SK-N-SH (cell line): ENCODE measurements at regions not wholly inside any gene's neighbourhood (a gene's known extent, or its start where the extent isn't known, plus 50 kb on each side); places are given as distances from the start of the nearest gene placed in this dataset.
A peak's percentile ranks its signal among the peaks of the same experiment; 100 is the strongest.

Experiments
- CTCF ChIA-PET: fragments of 300-600, 350-600 bp; formaldehyde crosslinking; extraction: SDS; loops from one replicate; lab custom pipeline; 2021; lab: Yijun Ruan, JAX
- POLR2A ChIA-PET: fragments of 350-600 bp; sonication (Branson Sonifier 250); formaldehyde crosslinking; extraction: SDS; loops from one replicate; lab custom pipeline; 2020; ENCODE audit warnings: antibody characterized with exemption, inconsistent platforms; lab: Yijun Ruan, JAX
- DNase-seq: peaks from one replicate; pipeline ENCODE4 v3.0.0; 2012
- H2AFZ ChIP-seq: fragments of 200-600 bp; sonication (generic); 2 replicates; pipeline ENCODE4 v1.8.1; 2016; ENCODE audit warnings: antibody characterized with exemption, mild to moderate bottlenecking, low read depth
- H3F3A ChIP-seq: fragments of 200-600 bp; sonication (generic); replicated peaks from 2 replicates; pipeline ENCODE3; 2016; ENCODE audit warnings: antibody characterized with exemption, mild to moderate bottlenecking; ENCODE audit not compliant: insufficient read depth
- H3K27ac ChIP-seq, 2 experiments: fragments of 200-500 bp in 1 of 2; fragments of 200-600 bp in 1 of 2; sonication (Bioruptor generic) in 1 of 2; sonication (generic), shearing (Covaris generic) in 1 of 2; 2 replicates each; pipeline versions ENCODE4 v1.5.1 to v1.6.1; 2014 to 2016; ENCODE audit warnings: low read depth in 2 of 2, inconsistent platforms in 1 of 2, low read length in 1 of 2, mild to moderate bottlenecking in 1 of 2, mixed read lengths in 1 of 2
- H3K27me3 ChIP-seq: fragments of 200-600 bp; sonication (generic), shearing (Covaris generic); 2 replicates; pipeline ENCODE4 v1.6.1; 2016; ENCODE audit warnings: mixed run types; ENCODE audit not compliant: insufficient read depth
- H3K36me3 ChIP-seq, 2 experiments: fragments of 200-500 bp in 1 of 2; fragments of 200-600 bp in 1 of 2; sonication (Bioruptor generic) in 1 of 2; sonication (generic) in 1 of 2; replicated peaks in 1 of 2; 2 replicates each; pipeline versions ENCODE3 to v1.5.1; 2014 to 2016; ENCODE audit warnings: low read length in 1 of 2, mild to moderate bottlenecking in 1 of 2; ENCODE audit not compliant: insufficient read depth in 2 of 2, control insufficient read depth in 1 of 2
- H3K4me1 ChIP-seq, 2 experiments: fragments of 200-500 bp in 1 of 2; fragments of 200-600 bp in 1 of 2; sonication (Bioruptor generic) in 1 of 2; sonication (generic), shearing (Covaris generic) in 1 of 2; 2 replicates each; pipeline versions ENCODE4 v1.5.1 to v1.6.1; 2014 to 2016; ENCODE audit warnings: low read depth in 1 of 2, low read length in 1 of 2, mixed run types in 1 of 2; ENCODE audit not compliant: insufficient read depth in 2 of 2, control insufficient read depth in 1 of 2
- H3K4me2 ChIP-seq: fragments of 200-600 bp; sonication (generic), shearing (Covaris generic); 2 replicates; pipeline ENCODE4 v1.6.1; 2017; ENCODE audit warnings: mixed run types
- H3K4me3 ChIP-seq, 2 experiments: fragments of 200-500 bp in 1 of 2; fragments of 200-600 bp in 1 of 2; sonication (Bioruptor generic) in 1 of 2; sonication (generic), shearing (Covaris generic) in 1 of 2; 2 replicates each; pipeline versions ENCODE4 v1.5.1 to v1.8.1; 2014 to 2016; ENCODE audit warnings: low read depth in 2 of 2, inconsistent platforms in 1 of 2, low read length in 1 of 2, mild to moderate bottlenecking in 1 of 2, mixed read lengths in 1 of 2, moderate library complexity in 1 of 2
- H3K79me2 ChIP-seq: fragments of 200-600 bp; sonication (generic); 2 replicates; pipeline ENCODE4 v1.8.1; 2017; ENCODE audit warnings: mild to moderate bottlenecking; ENCODE audit not compliant: insufficient read depth
- H3K9ac ChIP-seq: fragments of 200-600 bp; sonication (generic); 2 replicates; pipeline ENCODE4 v1.6.1; 2017; ENCODE audit warnings: mixed run types
- H3K9me2 ChIP-seq: fragments of 200-600 bp; sonication (generic); 2 replicates; pipeline ENCODE4 v1.6.1; 2017; ENCODE audit warnings: mixed run types
- H3K9me3 ChIP-seq: fragments of 200-600 bp; sonication (generic); 2 replicates; pipeline ENCODE4 v1.6.1; 2017; ENCODE audit warnings: mixed run types, mild to moderate bottlenecking, moderate library complexity
- H4K20me1 ChIP-seq: fragments of 200-600 bp; sonication (generic); 2 replicates; pipeline ENCODE4 v1.6.1; 2017; ENCODE audit warnings: mild to moderate bottlenecking, mixed run types; ENCODE audit not compliant: insufficient read depth
- FOXJ3 ChIP-seq: sonication (generic); formaldehyde crosslinking; IDR thresholded peaks from 2 replicates; pipeline ENCODE4 v1.5.1; 2020; ENCODE audit warnings: mild to moderate bottlenecking, missing genetic modification reagents
- MAX ChIP-seq: IDR thresholded peaks from 2 replicates; pipeline ENCODE4 v1.4.0; 2012; ENCODE audit warnings: low read depth
- MXI1 ChIP-seq: IDR thresholded peaks from 2 replicates; pipeline ENCODE4 v1.6.1; 2012; ENCODE audit warnings: mild to moderate bottlenecking, low read depth, low read length, improper control_type of control experiment
- NFIC ChIP-seq: IDR thresholded peaks from 2 replicates; pipeline ENCODE4 v1.4.0; 2012; ENCODE audit warnings: borderline replicate concordance
- REST ChIP-seq: IDR thresholded peaks from 2 replicates; pipeline ENCODE4 v1.6.1; 2012; ENCODE audit warnings: mild to moderate bottlenecking, low read depth, low read length, moderate library complexity
- SIN3A ChIP-seq: IDR thresholded peaks from 2 replicates; pipeline ENCODE4 v1.6.1; 2012; ENCODE audit warnings: low read depth, mild to moderate bottlenecking, low read length, moderate library complexity, borderline replicate concordance
- TEAD4 ChIP-seq: IDR thresholded peaks from 2 replicates; pipeline ENCODE4 v1.4.0; 2012; ENCODE audit warnings: mild to moderate bottlenecking, borderline replicate concordance; ENCODE audit not compliant: insufficient read depth
- ZBTB33 ChIP-seq: IDR thresholded peaks from 2 replicates; pipeline ENCODE4 v1.4.0; 2012; ENCODE audit warnings: low read depth, borderline replicate concordance
- WGBS: methylation state at CpG from one replicate; pipeline ENCODE4 v1.1.6; 2017; ENCODE audit warnings: low lambda C conversion rate; 5-methylcytosine and 5-hydroxymethylcytosine counted together

- H3F3A ChIP-seq: no peaks in the 10 kb centered on the region
- H4K20me1 ChIP-seq: no peaks in the 10 kb centered on the region
- no peak overlapping the region for H3K27ac ChIP-seq
- CTCF ChIA-PET: interaction anchor here (1.0 to 34.2 kb wide), 6 partner anchors 8 to 853 kb away, joined by 3 to 571 read pairs (median 4); no protein-coding TSS in a partner anchor
- no peaks in the 10 kb centered on the region for H3K79me2 ChIP-seq
- TF ChIP-seq TEAD4: no peak
- no peak for TF ChIP-seq MXI1
- no peak for TF ChIP-seq FOXJ3 (CRISPR knock-in tag)
- no peak for TF ChIP-seq ZBTB33
- TF ChIP-seq MAX: no peak
- TF ChIP-seq REST: no peak
- TF ChIP-seq SIN3A: no peak
- no peak for TF ChIP-seq NFIC
- DNase-seq: no peak
- H3K27me3 ChIP-seq: peaks cover 33% of the 10 kb centered on the region
- no peak overlapping the region for H3K9ac ChIP-seq
- 67% methylated on average over 9 of the region's 12 CpGs for WGBS
- no peaks in the 10 kb centered on the region for H3K36me3 ChIP-seq
- no peak overlapping the region for H3K4me3 ChIP-seq
- no peaks in the 10 kb centered on the region for H3K9me3 ChIP-seq
- no peak overlapping the region for H2AFZ ChIP-seq
- H3K4me2 ChIP-seq: no peak overlapping the region
- POLR2A ChIA-PET: interaction anchor here (0.6 kb wide), 1 partner anchor 15 kb away, joined by 3 read pairs; no protein-coding TSS in a partner anchor
- H3K9me2 ChIP-seq: no peaks in the 10 kb centered on the region
- peaks cover 0 to 12% of the 10 kb centered on the region in 2 experiments; a peak in 1 of 4 replicates for H3K4me1 ChIP-seq
Measured at GRCh38 chr17:79155701-79156100, 81.1 kb downstream of the ENGASE start.

GRCh38 chr17:79154951-79155585 is 80.4 kb downstream of the ENGASE start:
- TF ChIP-seq REST: no peak
- CTCF ChIA-PET: interaction anchor here (0.9 to 34.2 kb wide), 8 partner anchors 8 to 853 kb away, joined by 3 to 571 read pairs (median 3); no protein-coding TSS in a partner anchor
- 34% methylated on average over 26 of the region's 31 CpGs for WGBS
- Histone ChIP-seq H3K27me3 (peaks cover 31% of the 10 kb centered on the region), H3K9me2 (no peaks in the 10 kb centered on the region), H3K9ac (no peak overlapping the region), H3K4me2 (no peak overlapping the region), H3F3A (no peaks in the 10 kb centered on the region), H3K27ac (no peak overlapping the region), H4K20me1 (no peaks in the 10 kb centered on the region), H3K36me3 (no peaks in the 10 kb centered on the region), H3K9me3 (no peaks in the 10 kb centered on the region), H3K79me2 (no peaks in the 10 kb centered on the region), H2AFZ (no peak overlapping the region), H3K4me1 (peaks cover 0 to 11% of the 10 kb centered on the region in 2 experiments; a peak in 1 of 4 replicates), H3K4me3 (no peak overlapping the region)
- POLR2A ChIA-PET: interaction anchor here (0.6 kb wide), 1 partner anchor 16 kb away, joined by 3 read pairs; no protein-coding TSS in a partner anchor
- DNase-seq: peak; percentile 71
